PFSK-1 (cell line): ENCODE measurements at regions not wholly inside any gene's neighbourhood (a gene's known extent, or its start where the extent isn't known, plus 50 kb on each side); places are given as distances from the start of the nearest gene placed in this dataset.

Source experiments
- TAF1 ChIP-seq: IDR thresholded peaks from 2 replicates; pipeline ENCODE4 v1.6.1; 2012; ENCODE audit warnings: low read length, control low read depth, borderline replicate concordance; ENCODE audit not compliant: insufficient read depth
- TF ChIP-seq, protein P1 (sequence below), 2 experiments: IDR thresholded peaks; 2 replicates each; pipeline versions ENCODE4 v1.6.1 to v1.8.0; 2011 to 2012; ENCODE audit warnings: low read depth in 2 of 2, low read length in 2 of 2, control low read depth in 1 of 2, inconsistent platforms in 1 of 2, mild to moderate bottlenecking in 1 of 2, moderate library complexity in 1 of 2; ENCODE audit not compliant: insufficient read depth in 1 of 2

DNA sequence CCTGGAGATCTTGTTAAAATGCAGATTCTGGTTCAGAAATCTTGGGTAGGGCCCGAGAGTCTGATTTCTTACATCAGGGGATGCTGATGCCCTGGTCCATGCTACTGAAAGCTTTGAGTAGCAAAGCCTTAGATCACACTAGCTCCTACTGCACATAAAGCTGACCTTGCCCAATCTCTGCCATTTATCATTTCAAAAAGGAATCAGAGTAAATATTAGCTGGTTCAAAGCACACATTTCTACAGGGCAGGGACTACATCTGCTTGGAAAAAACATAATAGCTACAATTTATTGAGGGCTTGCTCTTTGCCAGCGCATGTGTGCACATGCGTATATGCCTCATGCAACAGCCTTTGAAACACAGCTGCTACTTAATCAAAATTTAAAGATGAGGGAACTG lies 440.4 kb upstream of the ARID1B start:
- TF ChIP-seq, protein P1, sequence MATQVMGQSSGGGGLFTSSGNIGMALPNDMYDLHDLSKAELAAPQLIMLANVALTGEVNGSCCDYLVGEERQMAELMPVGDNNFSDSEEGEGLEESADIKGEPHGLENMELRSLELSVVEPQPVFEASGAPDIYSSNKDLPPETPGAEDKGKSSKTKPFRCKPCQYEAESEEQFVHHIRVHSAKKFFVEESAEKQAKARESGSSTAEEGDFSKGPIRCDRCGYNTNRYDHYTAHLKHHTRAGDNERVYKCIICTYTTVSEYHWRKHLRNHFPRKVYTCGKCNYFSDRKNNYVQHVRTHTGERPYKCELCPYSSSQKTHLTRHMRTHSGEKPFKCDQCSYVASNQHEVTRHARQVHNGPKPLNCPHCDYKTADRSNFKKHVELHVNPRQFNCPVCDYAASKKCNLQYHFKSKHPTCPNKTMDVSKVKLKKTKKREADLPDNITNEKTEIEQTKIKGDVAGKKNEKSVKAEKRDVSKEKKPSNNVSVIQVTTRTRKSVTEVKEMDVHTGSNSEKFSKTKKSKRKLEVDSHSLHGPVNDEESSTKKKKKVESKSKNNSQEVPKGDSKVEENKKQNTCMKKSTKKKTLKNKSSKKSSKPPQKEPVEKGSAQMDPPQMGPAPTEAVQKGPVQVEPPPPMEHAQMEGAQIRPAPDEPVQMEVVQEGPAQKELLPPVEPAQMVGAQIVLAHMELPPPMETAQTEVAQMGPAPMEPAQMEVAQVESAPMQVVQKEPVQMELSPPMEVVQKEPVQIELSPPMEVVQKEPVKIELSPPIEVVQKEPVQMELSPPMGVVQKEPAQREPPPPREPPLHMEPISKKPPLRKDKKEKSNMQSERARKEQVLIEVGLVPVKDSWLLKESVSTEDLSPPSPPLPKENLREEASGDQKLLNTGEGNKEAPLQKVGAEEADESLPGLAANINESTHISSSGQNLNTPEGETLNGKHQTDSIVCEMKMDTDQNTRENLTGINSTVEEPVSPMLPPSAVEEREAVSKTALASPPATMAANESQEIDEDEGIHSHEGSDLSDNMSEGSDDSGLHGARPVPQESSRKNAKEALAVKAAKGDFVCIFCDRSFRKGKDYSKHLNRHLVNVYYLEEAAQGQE (IDR thresholded peaks at IDR 0.05; ENCODE audit: insufficient read depth in 1 of 2, low read depth in 2 of 2, low read length in 2 of 2): no peak
- TF ChIP-seq TAF1: no peak
